K562 (cell line): ENCODE measurements at regions not wholly inside any gene's neighbourhood (a gene's known extent, or its start where the extent isn't known, plus 50 kb on each side); places are given as distances from the start of the nearest gene placed in this dataset.
"Not testable (repeated sequence)": the region's sequence is repeated elsewhere in the genome, so short reads cannot be mapped to it uniquely, and the experiment has no call there.

ENCODE experiments used
- ATAC-seq: fragments of 200-7000 bp; cut with Tn5 transposase; 3 replicates; pipeline ENCODE4 v1.9.1; 2020; ENCODE audit warnings: moderate library complexity
- BruUV-seq: library from RNA; stranded (reverse); fragments of 400-500 nt; replicated peaks from 2 replicates; lab custom pipeline; 2021; lab: Mats Ljungman, UMichigan
- CTCF ChIA-PET: fragments of 300-600 bp; formaldehyde crosslinking; extraction: SDS; loops from one replicate; lab custom pipeline; 2021; ENCODE audit warnings: low intra/inter-chr PET ratio; lab: Yijun Ruan, JAX
- POLR2A ChIA-PET: fragments of 300-600, 350-650 bp; sonication (Branson Sonifier 250); formaldehyde crosslinking; extraction: SDS; loops from one replicate; lab custom pipeline; 2021; ENCODE audit warnings: antibody characterized with exemption, inconsistent platforms; lab: Yijun Ruan, JAX
- DNase-seq, 4 experiments: peaks; one replicate each; pipeline versions ENCODE4 v3.0.0 to v3.0.0-alpha.2; 2011 to 2018; ENCODE audit warnings: low spot score in 3 of 4, mixed read lengths in 3 of 4; ENCODE audit errors: extremely low read depth in 1 of 4
- FAIRE-seq: peaks from 2 replicates; lab custom pipeline; 2011; peaks lifted over from hg19 to GRCh38; lab: Jason Lieb, UNC
- H2AFZ ChIP-seq: 2 replicates; pipeline ENCODE4 v1.6.0; 2011; ENCODE audit warnings: low read depth, low read length, control low read depth, inconsistent platforms
- H3K27ac ChIP-seq: fragments of 200-600 bp; 3 replicates; pipeline ENCODE4 v1.8.0; 2011; ENCODE audit warnings: low read depth, mild to moderate bottlenecking, control low read depth, inconsistent platforms, low read length, moderate library complexity, mixed read lengths; ENCODE audit errors: extremely low read depth
- H3K27me3 ChIP-seq, 2 experiments: fragments of 300-600 bp in 1 of 2; 2 replicates in 1 of 2; 3 replicates in 1 of 2; pipeline versions ENCODE4 v1.6.0 to v1.8.0; 2011; ENCODE audit warnings: inconsistent platforms in 2 of 2, low read length in 2 of 2, mild to moderate bottlenecking in 1 of 2, mixed read lengths in 1 of 2, moderate library complexity in 1 of 2; ENCODE audit not compliant: control insufficient read depth in 2 of 2, insufficient read depth in 2 of 2
- H3K36me3 ChIP-seq: fragments of 300-600 bp; 3 replicates; pipeline ENCODE4 v1.8.0; 2011; ENCODE audit warnings: mild to moderate bottlenecking, low read length, inconsistent platforms; ENCODE audit not compliant: control insufficient read depth, insufficient read depth
- H3K4me1 ChIP-seq, 2 experiments: fragments of 200-600 bp in 1 of 2; replicated peaks in 1 of 2; 2 replicates in 1 of 2; 3 replicates in 1 of 2; pipeline versions ENCODE4 v1.5.1 to v1.8.0; 2011; ENCODE audit warnings: inconsistent platforms in 2 of 2, low read length in 2 of 2, mild to moderate bottlenecking in 1 of 2, mixed read lengths in 1 of 2, moderate library complexity in 1 of 2; ENCODE audit not compliant: control insufficient read depth in 2 of 2, insufficient read depth in 2 of 2
- H3K4me2 ChIP-seq: 2 replicates; pipeline ENCODE4 v1.6.1; 2011; ENCODE audit warnings: low read length, control low read depth, inconsistent platforms, mixed read lengths; ENCODE audit not compliant: insufficient read depth
- H3K4me3 ChIP-seq: fragments of 200-600 bp; sonication (generic), shearing (Covaris generic); 2 replicates; pipeline ENCODE4 v1.5.1; 2016; ENCODE audit warnings: control low read depth, inconsistent platforms
- H3K79me2 ChIP-seq: fragments of 200-600 bp; 3 replicates; pipeline ENCODE4 v1.8.0; 2011; ENCODE audit warnings: low read length, inconsistent platforms; ENCODE audit not compliant: control insufficient read depth, insufficient read depth
- H3K9ac ChIP-seq, 2 experiments: 2 replicates each; pipeline versions ENCODE4 v1.6.0 to v1.6.1; 2011; ENCODE audit warnings: low read depth in 2 of 2, low read length in 2 of 2, control low read depth in 1 of 2, inconsistent platforms in 1 of 2, mild to moderate bottlenecking in 1 of 2, mixed read lengths in 1 of 2; ENCODE audit not compliant: insufficient read depth in 1 of 2
- H3K9me1 ChIP-seq: one replicate; pipeline ENCODE4 v1.6.0; 2011; ENCODE audit warnings: inconsistent platforms, mild to moderate bottlenecking, low read length, moderate library complexity; ENCODE audit not compliant: control insufficient read depth, insufficient read depth
- H3K9me3 ChIP-seq: replicated peaks from 2 replicates; pipeline ENCODE4 v1.5.1; 2011; ENCODE audit warnings: low read depth, low read length, inconsistent platforms; ENCODE audit not compliant: control insufficient read depth, insufficient read depth
- H4K20me1 ChIP-seq: replicated peaks from 2 replicates; pipeline ENCODE4 v1.6.1; 2011; ENCODE audit warnings: low read length, inconsistent platforms, mixed read lengths; ENCODE audit not compliant: control insufficient read depth, insufficient read depth
- BRD9 ChIP-seq: fragments of 450-650 bp; IDR thresholded peaks from 2 replicates; pipeline ENCODE4 v1.6.1; 2018; ENCODE audit warnings: low read depth; ENCODE audit not compliant: partially characterized antibody
- GATAD2A ChIP-seq: fragments of 450-650 bp; IDR thresholded peaks from 2 replicates; pipeline ENCODE4 v1.6.1; 2017
- PML ChIP-seq: IDR thresholded peaks from 2 replicates; pipeline ENCODE4 v1.6.1; 2012; ENCODE audit warnings: low read length, inconsistent platforms
- SMARCB1 ChIP-seq: IDR thresholded peaks from 2 replicates; pipeline ENCODE4 v1.6.1; 2011; ENCODE audit warnings: improper control_type of control experiment, low read depth; ENCODE audit not compliant: insufficient read length
- STAT6 ChIP-seq: sonication (generic); formaldehyde crosslinking; IDR thresholded peaks from 2 replicates; pipeline ENCODE4 v1.8.1; 2023; ENCODE audit warnings: mild to moderate bottlenecking, missing genetic modification reagents
- ZNF239 ChIP-seq: fragments of 250-450 bp; sonication (Bioruptor Pico); IDR thresholded peaks from 2 replicates; pipeline ENCODE4 v1.4.0; 2020; ENCODE audit warnings: mild to moderate bottlenecking
- ZNF696 ChIP-seq: fragments of 250-450 bp; sonication (Bioruptor Pico); conservative IDR thresholded peaks from 2 replicates; pipeline ENCODE4 v1.4.0; 2020; ENCODE audit warnings: mild to moderate bottlenecking, moderate library complexity
- WGBS: fragments of 100-300 bp; shearing (Covaris generic); methylation state at CpG from one replicate; pipeline ENCODE4 v1.1.6; 2016; ENCODE audit warnings: low coverage, mixed read lengths; ENCODE audit not compliant: insufficient coverage; ENCODE audit errors: missing lambda C conversion rate; 5-methylcytosine and 5-hydroxymethylcytosine counted together
- in situ Hi-C: fragments of 300-500 bp; cut with MboI; formaldehyde crosslinking; loops from 4 replicates; pipeline ENCODE4 v1.15.0; 2018; ENCODE audit warnings: inconsistent platforms, mixed read lengths
- intact Hi-C: fragments of 100-400 bp; cut with micrococcal nuclease; formaldehyde crosslinking; loops from 2 replicates; pipeline ENCODE4 v1.14.2; 2022
- TF ChIP-seq, protein P1 (sequence below): fragments of 200-800 bp; sonication (Bioruptor generic); IDR thresholded peaks from 2 replicates; pipeline ENCODE4 v1.6.1; 2016; ENCODE audit warnings: missing genetic modification characterization, missing compliant biosample characterization

DNA sequence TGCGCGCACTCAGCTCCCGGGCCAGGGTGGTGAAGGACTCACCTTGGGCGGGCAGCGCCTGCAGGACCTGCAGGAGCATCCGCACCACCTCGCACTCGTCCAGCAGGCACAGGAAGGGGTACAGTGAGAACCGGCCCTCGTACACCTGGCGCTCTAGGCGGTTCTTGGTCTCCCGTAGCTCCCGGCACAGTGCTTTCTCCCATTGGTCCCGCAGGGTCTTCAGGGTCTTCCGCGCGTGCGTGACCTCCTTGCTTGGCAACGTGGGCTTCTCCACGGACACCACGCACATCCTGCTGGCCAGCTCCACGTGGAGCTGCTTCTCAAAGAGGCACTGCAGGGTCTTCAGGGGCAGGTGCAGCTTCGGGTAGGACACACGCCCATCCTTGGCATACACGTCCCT is 74.1 kb upstream of the MED13 start:
- Histone ChIP-seq H3K4me2 (no peak overlapping the region), H3K9me1 (no peaks in the 10 kb centered on the region), H3K36me3 (no peaks in the 10 kb centered on the region), H3K4me3 (no peak overlapping the region), H3K27ac (no peak overlapping the region), H3K4me1 (peaks cover 14 to 16% of the 10 kb centered on the region in 2 experiments; a peak in 4 of 5 replicates), H2AFZ (no peak overlapping the region), H3K27me3 (no peaks in the 10 kb centered on the region), H3K9ac (no peak overlapping the region), H3K9me3 (peaks cover 6% of the 10 kb centered on the region), H3K79me2 (no peaks in the 10 kb centered on the region), H4K20me1 (no peaks in the 10 kb centered on the region)
- FAIRE-seq (no peak), ATAC-seq (no peak), DNase-seq (no peak)
- in situ Hi-C loops: no loop called here
- intact Hi-C loops: no loop called here
- BruUV-seq: no TSS peak
- WGBS: 95% methylated on average over 13 of the region's 26 CpGs
- CTCF ChIA-PET: no interaction called here
- TF ChIP-seq ZNF696 (CRISPR knock-in tag) (no peak), SMARCB1 (no peak), GATAD2A (no peak), ZNF239 (CRISPR knock-in tag) (no peak), PML (no peak), STAT6 (no peak), BRD9 (no peak)
- TF ChIP-seq, protein P1, sequence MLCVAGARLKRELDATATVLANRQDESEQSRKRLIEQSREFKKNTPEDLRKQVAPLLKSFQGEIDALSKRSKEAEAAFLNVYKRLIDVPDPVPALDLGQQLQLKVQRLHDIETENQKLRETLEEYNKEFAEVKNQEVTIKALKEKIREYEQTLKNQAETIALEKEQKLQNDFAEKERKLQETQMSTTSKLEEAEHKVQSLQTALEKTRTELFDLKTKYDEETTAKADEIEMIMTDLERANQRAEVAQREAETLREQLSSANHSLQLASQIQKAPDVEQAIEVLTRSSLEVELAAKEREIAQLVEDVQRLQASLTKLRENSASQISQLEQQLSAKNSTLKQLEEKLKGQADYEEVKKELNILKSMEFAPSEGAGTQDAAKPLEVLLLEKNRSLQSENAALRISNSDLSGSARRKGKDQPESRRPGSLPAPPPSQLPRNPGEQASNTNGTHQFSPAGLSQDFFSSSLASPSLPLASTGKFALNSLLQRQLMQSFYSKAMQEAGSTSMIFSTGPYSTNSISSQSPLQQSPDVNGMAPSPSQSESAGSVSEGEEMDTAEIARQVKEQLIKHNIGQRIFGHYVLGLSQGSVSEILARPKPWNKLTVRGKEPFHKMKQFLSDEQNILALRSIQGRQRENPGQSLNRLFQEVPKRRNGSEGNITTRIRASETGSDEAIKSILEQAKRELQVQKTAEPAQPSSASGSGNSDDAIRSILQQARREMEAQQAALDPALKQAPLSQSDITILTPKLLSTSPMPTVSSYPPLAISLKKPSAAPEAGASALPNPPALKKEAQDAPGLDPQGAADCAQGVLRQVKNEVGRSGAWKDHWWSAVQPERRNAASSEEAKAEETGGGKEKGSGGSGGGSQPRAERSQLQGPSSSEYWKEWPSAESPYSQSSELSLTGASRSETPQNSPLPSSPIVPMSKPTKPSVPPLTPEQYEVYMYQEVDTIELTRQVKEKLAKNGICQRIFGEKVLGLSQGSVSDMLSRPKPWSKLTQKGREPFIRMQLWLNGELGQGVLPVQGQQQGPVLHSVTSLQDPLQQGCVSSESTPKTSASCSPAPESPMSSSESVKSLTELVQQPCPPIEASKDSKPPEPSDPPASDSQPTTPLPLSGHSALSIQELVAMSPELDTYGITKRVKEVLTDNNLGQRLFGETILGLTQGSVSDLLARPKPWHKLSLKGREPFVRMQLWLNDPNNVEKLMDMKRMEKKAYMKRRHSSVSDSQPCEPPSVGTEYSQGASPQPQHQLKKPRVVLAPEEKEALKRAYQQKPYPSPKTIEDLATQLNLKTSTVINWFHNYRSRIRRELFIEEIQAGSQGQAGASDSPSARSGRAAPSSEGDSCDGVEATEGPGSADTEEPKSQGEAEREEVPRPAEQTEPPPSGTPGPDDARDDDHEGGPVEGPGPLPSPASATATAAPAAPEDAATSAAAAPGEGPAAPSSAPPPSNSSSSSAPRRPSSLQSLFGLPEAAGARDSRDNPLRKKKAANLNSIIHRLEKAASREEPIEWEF (CRISPR knock-in tag): no peak
- POLR2A ChIA-PET: no interaction called here

DNA sequence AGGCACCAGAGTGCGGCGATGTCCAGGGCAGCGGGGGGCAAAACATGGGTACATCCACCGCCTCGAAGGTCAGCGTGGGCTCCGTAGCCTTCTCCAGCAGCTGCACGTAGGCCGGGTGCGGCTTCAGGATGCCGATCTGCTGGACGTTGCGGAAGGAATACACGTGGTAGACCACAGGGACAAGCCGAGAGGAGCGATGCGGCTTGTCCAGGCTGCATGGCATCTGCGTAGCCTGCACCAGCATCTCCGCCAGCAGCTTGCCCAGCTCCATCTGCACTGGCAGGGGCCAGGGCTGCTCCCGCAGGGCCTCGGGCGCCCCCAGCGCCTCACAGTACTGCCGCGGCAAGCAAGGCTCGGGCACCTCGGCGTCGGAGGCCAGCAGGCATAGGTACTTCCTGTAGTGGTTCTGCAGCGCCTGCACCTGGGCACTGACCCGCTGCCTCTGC is 73.6 kb upstream of the MED13 start:
- FAIRE-seq, POLR2A ChIA-PET, H4K20me1 ChIP-seq, H3K9ac ChIP-seq, H3K27ac ChIP-seq, in situ Hi-C loops, H2AFZ ChIP-seq, ATAC-seq, H3K4me2 ChIP-seq, CTCF ChIA-PET, BruUV-seq, H3K27me3 ChIP-seq, H3K9me1 ChIP-seq, H3K9me3 ChIP-seq, DNase-seq, H3K79me2 ChIP-seq, H3K36me3 ChIP-seq, H3K4me3 ChIP-seq, intact Hi-C loops: not testable (repeated sequence)
- H3K4me1 ChIP-seq: peaks cover 10 to 13% of the 10 kb centered on the region in 2 experiments; a peak in 4 of 5 replicates
- WGBS: 97% methylated on average over 21 of the region's 31 CpGs
